Lower lobe of right lung (tissue), 2 donors: ENCODE measurements at regions not wholly inside any gene's neighbourhood (a gene's known extent, or its start where the extent isn't known, plus 50 kb on each side); places are given as distances from the start of the nearest gene placed in this dataset.

ENCODE experiments used
- ATAC-seq, 2 donors: fragments of 200-7000 bp; cut with Tn5 transposase; one replicate each; pipeline ENCODE4 v1.9.1; 2020 to 2022; ENCODE audit warnings: mild to moderate bottlenecking in 2 of 2, moderate library complexity in 2 of 2
- DNase-seq: peaks from one replicate; pipeline ENCODE4 v3.0.0-alpha.2; 2020
- H3K27ac ChIP-seq: fragments of 200-600 bp; one replicate; pipeline ENCODE4 v1.8.0; 2022
- H3K27me3 ChIP-seq: fragments of 200-600 bp; one replicate; pipeline ENCODE4 v1.8.0; 2022; ENCODE audit warnings: low read depth
- H3K36me3 ChIP-seq: fragments of 200-600 bp; one replicate; pipeline ENCODE4 v1.8.0; 2022; ENCODE audit warnings: mild to moderate bottlenecking
- H3K4me1 ChIP-seq: fragments of 200-600 bp; one replicate; pipeline ENCODE4 v1.8.0; 2022
- H3K4me3 ChIP-seq: fragments of 200-600 bp; one replicate; pipeline ENCODE4 v1.8.0; 2022; ENCODE audit warnings: mild to moderate bottlenecking
- H3K9me3 ChIP-seq: fragments of 200-600 bp; one replicate; pipeline ENCODE4 v1.8.0; 2022
- CTCF ChIP-seq: fragments of 200-600 bp; IDR thresholded peaks from one replicate; pipeline ENCODE4 v1.8.0; 2022; ENCODE audit warnings: antibody characterized with exemption, mild to moderate bottlenecking
- intact Hi-C: fragments of 100-400 bp; cut with DNase I; formaldehyde crosslinking; loops from one replicate; pipeline ENCODE4 v1.11.0; 2022
- donor health status: DM: no; HTN: yes; CAD: no; lungs with severe emphysema.

GRCh38 chr18:61079714-61080113, 253.5 kb upstream of the CDH20 start:
- no peak for ATAC-seq
- Histone ChIP-seq H3K36me3 (no peaks in the 10 kb centered on the region), H3K27ac (no peak overlapping the region), H3K4me1 (no peaks in the 10 kb centered on the region), H3K27me3 (no peaks in the 10 kb centered on the region), H3K4me3 (no peak overlapping the region), H3K9me3 (no peaks in the 10 kb centered on the region)
- no peak for TF ChIP-seq CTCF
- no peak for DNase-seq
- intact Hi-C loops, result no loop called here

GRCh38 chr18:61080954-61081528, 252.2 kb upstream of the CDH20 start:
- Histone ChIP-seq H3K36me3 (no peaks in the 10 kb centered on the region), H3K9me3 (no peaks in the 10 kb centered on the region), H3K27me3 (no peaks in the 10 kb centered on the region), H3K4me3 (no peak overlapping the region), H3K4me1 (no peaks in the 10 kb centered on the region), H3K27ac (no peak overlapping the region)
- intact Hi-C loops, result no loop called here
- ATAC-seq, result no peak
- DNase-seq, result no peak
- no peak for TF ChIP-seq CTCF

GRCh38 chr18:61082976-61083630, 250.1 kb upstream of the CDH20 start:
- Histone ChIP-seq H3K9me3 (no peaks in the 10 kb centered on the region), H3K4me1 (no peaks in the 10 kb centered on the region), H3K27me3 (no peaks in the 10 kb centered on the region), H3K36me3 (no peaks in the 10 kb centered on the region), H3K4me3 (no peak overlapping the region), H3K27ac (no peak overlapping the region)
- DNase-seq (no peak), ATAC-seq (no peak)
- intact Hi-C loops, result no loop called here
- no peak for TF ChIP-seq CTCF

- Histone ChIP-seq H3K27me3 (no peaks in the 10 kb centered on the region), H3K4me1 (no peaks in the 10 kb centered on the region), H3K36me3 (no peaks in the 10 kb centered on the region), H3K9me3 (no peaks in the 10 kb centered on the region), H3K4me3 (no peak overlapping the region), H3K27ac (no peak overlapping the region)
- DNase-seq (no peak), ATAC-seq (no peak)
- TF ChIP-seq CTCF, result no peak
- intact Hi-C loops, result no loop called here
Measured at GRCh38 chr18:61085036-61085435, 248.2 kb upstream of the CDH20 start.

- intact Hi-C loops, result no loop called here
- DNase-seq (no peak), ATAC-seq (no peak)
Measured at GRCh38 chr18:61085761-61086160, 247.5 kb upstream of the CDH20 start.

More at GRCh38 chr18:61085761-61086160, 247.5 kb upstream of the CDH20 start:
- no peak for TF ChIP-seq CTCF
- Histone ChIP-seq H3K36me3 (no peaks in the 10 kb centered on the region), H3K27ac (no peak overlapping the region), H3K4me3 (no peak overlapping the region), H3K9me3 (no peaks in the 10 kb centered on the region), H3K4me1 (no peaks in the 10 kb centered on the region), H3K27me3 (no peaks in the 10 kb centered on the region)
